ENCODE measurements at regions not wholly inside any gene's neighbourhood (a gene's known extent, or its start where the extent isn't known, plus 50 kb on each side); places are given as distances from the start of the nearest gene placed in this dataset.

GRCh38 chr5:2658881-2659470 lies 92.5 kb downstream of the IRX2 start:
- TF ChIP-seq CTCF (IDR thresholded peaks at IDR 0.05; ENCODE audit: low read depth, low read length), result no peak
- DNase-seq (ENCODE audit: extremely low read depth, low read depth), result no peak

- no peak for TF ChIP-seq CTCF (IDR thresholded peaks at IDR 0.05; ENCODE audit: low read depth, low read length)
- no peak for DNase-seq (ENCODE audit: extremely low read depth, low read depth)
Measured at GRCh38 chr5:2658447-2658846, 93.0 kb downstream of the IRX2 start.

GRCh38 chr5:2657151-2657550 lies 94.3 kb downstream of the IRX2 start:
- TF ChIP-seq CTCF (IDR thresholded peaks at IDR 0.05; ENCODE audit: low read depth, low read length), result no peak
- no peak for DNase-seq (ENCODE audit: extremely low read depth, low read depth)

GRCh38 chr5:2656206-2656605 lies 95.3 kb downstream of the IRX2 start:
- DNase-seq (ENCODE audit: extremely low read depth, low read depth), result no peak
- TF ChIP-seq CTCF (IDR thresholded peaks at IDR 0.05; ENCODE audit: low read depth, low read length), result no peak

GRCh38 chr5:2653991-2654390 lies 97.5 kb downstream of the IRX2 start:
- no peak for DNase-seq (ENCODE audit: extremely low read depth, low read depth)

GRCh38 chr5:2651116-2651515 lies 100.4 kb downstream of the IRX2 start:
- TF ChIP-seq CTCF (IDR thresholded peaks at IDR 0.05; ENCODE audit: low read depth, low read length), result no peak
- no peak for DNase-seq (ENCODE audit: extremely low read depth, low read depth)

More at GRCh38 chr5:2653991-2654390, 97.5 kb downstream of the IRX2 start:
- no peak for TF ChIP-seq CTCF (IDR thresholded peaks at IDR 0.05; ENCODE audit: low read depth, low read length)

GRCh38 chr5:2642684-2643345 lies 108.7 kb downstream of the IRX2 start:
- no peak for DNase-seq (ENCODE audit: extremely low read depth, low read depth)
- no peak for TF ChIP-seq CTCF (IDR thresholded peaks at IDR 0.05; ENCODE audit: low read depth, low read length)

Measured in AG09319 (cell line).